Suprapubic skin (tissue), 3 donors: ENCODE measurements at regions not wholly inside any gene's neighbourhood (a gene's known extent, or its start where the extent isn't known, plus 50 kb on each side); places are given as distances from the start of the nearest gene placed in this dataset.

Experiments
- POLR2A ChIP-seq, 2 donors: fragments of 450-650 bp; IDR thresholded peaks; one replicate each; pipeline ENCODE4 v1.6.1; 2017; ENCODE audit warnings: antibody characterized with exemption in 2 of 2, mild to moderate bottlenecking in 2 of 2, moderate library complexity in 2 of 2
- TF ChIP-seq, protein P1 (sequence below), 2 donors: fragments of 200-600 bp in 1 of 2; fragments of 450-650 bp in 1 of 2; sonication (generic) in 1 of 2; IDR thresholded peaks; one replicate each; pipeline ENCODE4 v1.5.1; 2016 to 2019; ENCODE audit warnings: antibody characterized with exemption in 2 of 2, mild to moderate bottlenecking in 1 of 2, moderate library complexity in 1 of 2

DNA sequence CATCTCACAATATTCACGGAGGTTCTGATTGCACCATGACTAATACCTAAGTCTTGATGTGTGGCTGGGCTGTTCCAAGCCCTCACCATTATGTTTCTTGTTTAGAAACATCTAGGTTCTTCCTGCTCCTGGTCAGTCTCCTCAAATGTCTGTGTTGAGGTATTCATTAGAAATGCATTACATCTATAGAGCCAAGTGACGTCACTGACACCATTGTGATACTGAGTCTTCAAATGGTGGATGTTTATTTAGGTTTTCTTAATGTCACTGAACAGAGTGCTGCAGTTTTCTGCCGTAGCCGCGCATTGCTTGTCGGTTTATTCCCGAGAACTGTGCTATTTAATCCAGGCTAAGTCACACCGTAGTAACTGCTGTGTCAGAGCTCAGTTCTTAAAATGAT, 142.4 kb upstream of the SPACA7 start:
- TF ChIP-seq, protein P1, sequence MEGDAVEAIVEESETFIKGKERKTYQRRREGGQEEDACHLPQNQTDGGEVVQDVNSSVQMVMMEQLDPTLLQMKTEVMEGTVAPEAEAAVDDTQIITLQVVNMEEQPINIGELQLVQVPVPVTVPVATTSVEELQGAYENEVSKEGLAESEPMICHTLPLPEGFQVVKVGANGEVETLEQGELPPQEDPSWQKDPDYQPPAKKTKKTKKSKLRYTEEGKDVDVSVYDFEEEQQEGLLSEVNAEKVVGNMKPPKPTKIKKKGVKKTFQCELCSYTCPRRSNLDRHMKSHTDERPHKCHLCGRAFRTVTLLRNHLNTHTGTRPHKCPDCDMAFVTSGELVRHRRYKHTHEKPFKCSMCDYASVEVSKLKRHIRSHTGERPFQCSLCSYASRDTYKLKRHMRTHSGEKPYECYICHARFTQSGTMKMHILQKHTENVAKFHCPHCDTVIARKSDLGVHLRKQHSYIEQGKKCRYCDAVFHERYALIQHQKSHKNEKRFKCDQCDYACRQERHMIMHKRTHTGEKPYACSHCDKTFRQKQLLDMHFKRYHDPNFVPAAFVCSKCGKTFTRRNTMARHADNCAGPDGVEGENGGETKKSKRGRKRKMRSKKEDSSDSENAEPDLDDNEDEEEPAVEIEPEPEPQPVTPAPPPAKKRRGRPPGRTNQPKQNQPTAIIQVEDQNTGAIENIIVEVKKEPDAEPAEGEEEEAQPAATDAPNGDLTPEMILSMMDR (IDR thresholded peaks at IDR 0.05), result no peak
- TF ChIP-seq POLR2A (IDR thresholded peaks at IDR 0.05), result no peak
